ENCODE measurements at regions not wholly inside any gene's neighbourhood (a gene's known extent, or its start where the extent isn't known, plus 50 kb on each side); places are given as distances from the start of the nearest gene placed in this dataset.

GRCh38 chr17:72258711-72259110 lies 137.9 kb downstream of the SOX9 start:
- DNase-seq (ENCODE audit: low read depth in 2 of 2), result no peak

- no peak for DNase-seq (ENCODE audit: low read depth in 2 of 2)
Observed at GRCh38 chr17:72259922-72260321, 139.1 kb downstream of the SOX9 start.

DNA sequence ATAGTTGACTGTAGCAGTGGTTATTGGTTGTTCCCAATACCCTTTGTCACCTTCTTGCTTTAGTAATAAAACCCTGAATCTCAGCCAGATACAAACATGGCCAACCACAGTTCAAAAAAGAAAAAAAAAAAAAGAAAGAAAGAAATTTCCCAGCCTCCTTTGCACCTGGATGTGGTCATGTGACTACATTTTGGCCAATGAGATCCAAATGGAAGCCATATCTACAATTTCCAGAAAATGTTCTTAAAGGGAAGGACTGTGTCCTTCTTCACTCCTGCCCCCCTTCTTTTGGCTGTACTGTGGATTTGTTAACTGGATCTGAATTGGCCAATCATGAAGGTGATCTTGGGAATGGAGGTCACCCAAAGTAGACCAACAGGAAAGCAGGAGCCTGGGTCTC lies 141.9 kb downstream of the SOX9 start:
- DNase-seq (ENCODE audit: low read depth in 2 of 2), result no peak

GRCh38 chr17:72264682-72265405 lies 144.0 kb downstream of the SOX9 start:
- DNase-seq (ENCODE audit: low read depth in 2 of 2), result no peak

DNA sequence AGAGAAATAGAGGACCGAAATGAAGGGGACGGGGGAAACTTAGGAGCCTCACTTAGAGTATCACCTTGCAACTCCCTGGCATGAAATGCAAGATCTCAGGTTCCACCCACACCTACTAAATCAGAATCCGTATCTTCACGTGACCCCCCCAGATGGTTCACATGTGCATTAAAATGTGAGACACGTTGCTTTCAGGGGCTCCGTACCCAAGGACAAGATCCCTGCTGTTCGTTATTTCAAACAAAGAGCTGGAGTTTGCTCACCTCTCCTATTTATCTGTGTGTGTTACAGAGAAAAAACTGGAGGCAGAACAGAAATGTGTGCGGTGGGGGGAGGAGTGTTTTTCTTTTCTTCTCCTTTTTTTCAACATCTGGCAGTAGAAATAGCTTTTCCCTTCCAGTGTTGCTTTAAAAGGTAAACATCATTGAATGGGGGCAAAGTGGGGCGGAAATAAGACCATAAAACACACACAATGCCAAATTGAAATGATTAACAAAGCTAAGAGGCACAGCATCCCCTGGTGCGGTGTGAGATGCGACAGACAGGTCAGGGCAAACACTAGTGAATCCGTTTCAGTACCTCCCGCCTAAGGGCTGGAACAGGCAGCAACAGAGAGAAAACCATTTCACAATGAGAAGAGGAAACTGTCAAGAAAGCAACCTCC lies 145.4 kb downstream of the SOX9 start:
- no peak for DNase-seq (ENCODE audit: low read depth in 2 of 2)

DNA sequence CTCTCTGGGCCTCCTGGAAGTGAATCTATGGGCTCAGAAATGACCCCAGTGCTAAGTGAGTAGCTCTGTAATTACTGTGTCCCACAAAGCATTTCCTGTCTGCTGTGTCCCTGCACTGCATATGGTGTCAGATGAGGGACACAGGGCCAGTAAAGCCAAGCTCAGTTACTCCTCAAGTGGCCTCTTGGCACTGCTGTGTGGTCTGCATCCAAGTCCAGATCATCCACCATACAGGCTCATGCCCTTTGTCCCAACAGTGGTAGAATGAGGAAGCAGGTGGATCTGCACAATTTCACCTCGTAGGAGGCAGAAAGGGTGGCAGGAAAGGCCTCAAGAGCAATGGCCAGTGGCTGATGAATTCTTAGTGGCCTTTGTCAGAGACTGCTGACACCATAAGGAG lies 146.8 kb downstream of the SOX9 start:
- DNase-seq (ENCODE audit: low read depth in 2 of 2), result no peak

DNA sequence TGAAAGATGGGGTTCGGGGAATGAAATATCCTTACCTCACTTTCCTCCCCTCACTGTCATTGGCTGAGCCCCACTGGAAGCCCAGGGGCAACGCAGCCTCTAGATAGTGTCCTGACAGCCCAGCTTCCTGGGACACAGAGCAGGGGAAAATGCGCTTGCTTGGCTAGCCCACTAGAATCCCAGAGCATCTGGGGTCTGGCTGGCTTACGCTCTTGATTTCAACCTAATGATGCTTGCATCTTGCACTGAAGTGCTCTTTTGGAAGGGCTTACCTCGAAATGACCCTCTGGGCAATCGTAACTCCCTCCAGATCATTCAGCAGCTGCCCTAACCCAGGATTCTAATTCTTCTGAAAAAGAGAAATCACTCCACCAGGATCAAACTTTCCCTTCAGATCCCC lies 147.6 kb downstream of the SOX9 start:
- DNase-seq (ENCODE audit: low read depth in 2 of 2), result no peak

GRCh38 chr17:72270273-72270924 lies 149.6 kb downstream of the SOX9 start:
- no peak for DNase-seq (ENCODE audit: low read depth in 2 of 2)

- DNase-seq (ENCODE audit: low read depth in 2 of 2), result no peak
Observed at GRCh38 chr17:72271603-72272002, 150.8 kb downstream of the SOX9 start.

DNA sequence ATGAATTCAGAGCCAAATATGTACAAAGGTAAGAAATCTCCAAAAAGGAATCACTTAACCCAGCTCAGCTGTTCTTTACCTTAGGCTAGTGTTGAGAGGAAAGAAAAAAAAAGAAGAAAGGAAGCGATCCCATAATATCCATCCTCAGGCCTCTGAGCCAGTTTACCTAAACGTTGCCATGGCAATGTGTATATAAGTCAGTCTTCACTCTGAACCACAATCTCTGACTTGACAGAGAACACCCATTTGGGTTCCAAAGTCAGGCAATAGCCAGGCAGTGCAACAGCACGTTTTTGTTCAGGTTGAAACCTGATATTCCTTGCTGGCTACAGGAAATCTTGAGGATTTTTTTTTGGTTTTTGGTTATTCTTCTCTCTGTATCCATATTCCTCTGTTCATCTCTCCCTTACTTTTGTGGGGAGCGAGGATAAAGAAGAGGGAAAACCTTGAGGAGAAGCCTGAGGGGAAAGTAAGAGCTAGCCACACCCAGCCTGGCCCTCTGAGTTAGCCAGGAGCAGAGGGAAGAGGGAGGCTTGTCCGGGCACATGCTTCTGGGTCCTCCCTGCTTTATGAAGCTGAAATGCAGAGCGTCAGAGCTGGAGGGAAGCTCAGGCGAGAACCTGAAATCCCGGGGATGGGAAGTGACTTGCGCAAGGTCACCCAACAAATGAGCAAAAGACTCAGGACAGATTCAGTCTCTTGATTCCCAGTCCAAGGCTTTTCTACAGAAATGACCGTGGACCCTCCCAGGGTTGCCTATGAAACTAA lies 152.7 kb downstream of the SOX9 start:
- no peak for DNase-seq (ENCODE audit: low read depth in 2 of 2)

DNA sequence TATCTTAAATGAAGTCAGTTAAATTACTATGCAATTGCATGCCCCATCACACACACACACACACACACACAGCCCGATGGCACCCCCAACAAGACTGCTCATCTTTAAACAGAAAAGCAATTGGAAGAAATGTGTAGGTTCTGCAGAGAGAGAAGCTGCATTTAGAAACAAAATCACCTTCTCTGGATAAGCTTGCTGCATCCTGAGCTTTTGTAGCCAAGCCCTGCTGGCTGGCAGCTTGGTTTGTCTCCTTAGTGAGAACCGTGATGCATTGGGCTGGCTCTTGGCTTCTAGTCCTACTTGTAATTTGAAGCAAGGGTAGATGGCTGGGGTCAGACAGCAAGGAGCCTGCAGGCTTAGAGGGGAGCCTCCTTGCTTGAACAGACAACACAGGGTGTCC lies 153.8 kb downstream of the SOX9 start:
- no peak for DNase-seq (ENCODE audit: low read depth in 2 of 2)

DNA sequence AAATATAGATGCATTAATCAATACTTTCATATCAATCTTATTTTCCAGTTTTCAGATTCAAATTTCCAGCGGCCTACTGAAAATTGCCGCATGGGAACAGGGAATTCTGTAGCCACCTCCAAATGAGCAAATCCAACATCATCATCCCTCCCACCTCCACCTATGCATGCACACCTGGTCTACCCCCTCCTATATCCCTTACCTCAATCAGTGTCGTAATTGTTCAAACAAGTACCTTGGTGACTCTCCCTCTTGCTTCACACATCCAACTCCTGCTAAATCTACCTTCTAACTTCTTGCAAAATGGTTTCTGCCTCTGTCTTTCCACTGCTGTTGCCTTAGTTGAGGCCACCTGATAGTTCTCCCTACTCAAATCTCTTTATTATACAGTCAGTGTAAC lies 160.1 kb downstream of the SOX9 start:
- no peak for DNase-seq (ENCODE audit: low read depth in 2 of 2)

DNA sequence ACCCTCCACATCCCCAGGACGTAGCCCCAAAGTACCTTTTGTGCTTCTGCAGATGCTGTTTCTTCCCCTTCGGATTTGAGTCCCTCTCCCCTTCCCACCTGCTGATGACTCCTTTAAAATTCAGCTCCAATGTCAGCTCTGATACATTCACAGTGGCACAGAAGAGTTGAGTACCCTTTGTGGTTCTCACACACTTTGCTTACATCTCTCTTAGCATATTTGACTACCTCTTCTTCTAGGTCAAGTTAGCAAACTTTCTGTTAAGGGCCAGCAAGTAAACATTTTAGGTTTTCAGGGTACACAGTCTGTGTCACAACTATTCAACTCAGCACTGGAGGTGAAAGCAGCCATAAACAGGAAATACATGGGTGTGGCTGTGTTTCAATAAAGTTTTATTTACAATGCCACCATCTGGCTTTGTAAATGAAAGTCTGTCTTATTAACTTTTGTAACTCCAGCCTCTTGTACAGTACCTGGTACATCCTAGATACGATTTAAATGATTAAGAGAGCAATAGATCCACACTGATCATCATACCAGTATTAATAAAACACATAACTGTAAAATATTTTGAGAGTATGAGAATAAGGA lies 161.7 kb downstream of the SOX9 start:
- DNase-seq (ENCODE audit: low read depth in 2 of 2), result no peak

DNA sequence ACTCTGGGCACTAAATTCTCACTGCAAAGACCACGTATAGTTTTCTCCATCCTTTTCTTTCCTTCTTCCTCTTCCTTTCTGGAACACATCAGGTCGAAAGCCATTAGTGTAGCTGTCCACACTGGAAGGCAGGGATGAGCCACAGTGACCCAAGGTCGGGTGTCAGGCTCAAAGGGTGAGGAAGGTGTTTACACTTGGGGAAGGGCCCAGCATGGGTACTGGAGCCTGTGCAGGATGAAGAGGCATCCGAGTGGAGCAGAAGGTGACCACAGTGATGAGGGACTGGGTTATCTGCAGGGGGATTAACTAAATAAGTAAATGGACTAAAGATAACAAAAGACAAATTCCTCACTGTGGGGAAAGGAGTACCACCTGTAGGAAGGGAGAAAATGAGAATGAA lies 164.0 kb downstream of the SOX9 start:
- no peak for DNase-seq (ENCODE audit: low read depth in 2 of 2)

DNA sequence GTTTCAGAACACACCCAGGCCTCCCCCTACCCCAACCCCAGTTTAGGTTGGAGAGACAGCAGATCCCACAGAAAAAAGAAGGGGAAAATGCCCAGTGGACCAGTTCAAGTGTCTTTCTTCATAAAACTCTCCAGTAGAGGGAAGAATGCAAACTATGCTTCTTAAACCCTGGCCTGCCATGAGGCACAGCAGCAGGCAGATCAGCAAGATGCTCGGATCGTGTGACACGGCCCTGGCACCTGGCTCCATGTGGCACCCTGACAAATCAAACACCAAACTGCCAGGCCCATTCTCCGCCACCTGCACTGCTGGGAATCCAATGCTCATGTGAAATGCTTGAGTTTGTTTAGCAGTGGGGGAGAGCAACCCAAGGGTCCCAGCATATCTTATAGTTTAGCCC lies 166.8 kb downstream of the SOX9 start:
- no peak for DNase-seq (ENCODE audit: low read depth in 2 of 2)

DNA sequence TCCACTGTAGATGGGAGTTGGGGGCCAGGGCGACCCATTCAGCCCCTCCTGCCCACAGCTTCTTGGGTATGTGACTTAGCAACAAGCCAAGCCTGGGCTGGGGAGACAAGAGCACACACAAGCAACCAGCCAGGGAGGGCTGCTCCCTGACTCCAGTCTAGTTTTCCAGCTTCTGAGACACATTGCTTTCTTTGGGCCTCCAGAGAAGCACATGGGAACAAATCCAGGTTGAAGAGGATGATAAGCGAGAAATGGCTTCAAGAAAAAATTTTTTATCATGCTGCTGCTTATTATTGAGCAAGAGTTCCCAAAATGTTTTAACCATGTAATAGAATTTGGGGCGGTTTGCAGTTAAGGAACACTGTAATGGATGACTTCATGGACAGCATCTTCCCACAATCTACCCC lies 173.7 kb downstream of the SOX9 start:
- DNase-seq (ENCODE audit: low read depth in 2 of 2), result no peak

DNA sequence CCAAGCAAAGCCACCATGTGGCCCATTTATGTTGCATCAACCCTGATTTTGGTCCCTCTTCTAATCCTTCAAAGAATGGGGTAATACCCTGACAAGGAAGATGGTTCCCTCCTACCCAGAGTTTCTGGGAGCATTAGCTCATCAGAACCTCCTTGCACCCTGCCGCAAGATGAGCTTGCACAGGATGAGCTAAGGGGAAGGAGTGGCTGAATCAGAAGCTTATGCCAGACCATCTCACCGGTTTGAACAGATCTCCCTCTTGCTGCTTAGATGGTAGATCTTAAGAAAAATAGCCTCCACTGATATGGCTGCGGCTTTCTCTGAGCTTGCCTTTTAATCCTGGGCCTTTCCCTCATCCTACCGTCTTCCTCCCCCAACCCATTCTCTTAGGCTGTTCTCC lies 175.1 kb downstream of the SOX9 start:
- no peak for DNase-seq (ENCODE audit: low read depth in 2 of 2)

- no peak for DNase-seq (ENCODE audit: low read depth in 2 of 2)
Observed at GRCh38 chr17:72296456-72296855, 175.6 kb downstream of the SOX9 start.

GRCh38 chr17:72297326-72298115 lies 176.7 kb downstream of the SOX9 start:
- no peak for DNase-seq (ENCODE audit: low read depth in 2 of 2)

- no peak for DNase-seq (ENCODE audit: low read depth in 2 of 2)
Observed at GRCh38 chr17:72299100-72299499, 178.3 kb downstream of the SOX9 start.

DNA sequence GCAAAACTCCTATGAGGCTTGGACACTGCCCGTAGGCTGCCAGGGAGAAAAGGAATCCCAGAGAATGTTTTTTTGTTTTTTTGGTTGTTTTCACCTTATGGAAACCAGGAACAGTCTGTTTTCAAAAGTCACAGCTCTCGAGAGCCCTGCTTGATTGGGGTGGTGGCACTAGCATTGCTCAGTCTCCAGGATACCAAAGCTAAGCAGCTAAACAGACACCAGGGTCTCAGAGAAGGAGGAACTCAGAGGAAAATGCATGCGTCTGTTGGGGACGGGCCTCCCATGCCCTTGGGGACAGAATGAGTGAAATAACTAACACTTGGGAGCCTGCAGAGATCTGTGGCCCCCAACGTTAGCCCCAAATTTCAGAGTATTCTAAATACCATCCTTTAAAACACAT lies 178.8 kb downstream of the SOX9 start:
- no peak for DNase-seq (ENCODE audit: low read depth in 2 of 2)

Measured in stimulated activated CD8-positive, alpha-beta memory T cell treated with anti-CD3 and anti-CD28 coated beads, Interleukin-15, amount 100 ng/mL, for 4 hours (primary cell).